ENCODE measurements at regions not wholly inside any gene's neighbourhood (a gene's known extent, or its start where the extent isn't known, plus 50 kb on each side); places are given as distances from the start of the nearest gene placed in this dataset.

GRCh38 chr1:14529475-14529874 lies 69.0 kb upstream of the KAZN start:
- no peak for DNase-seq (ENCODE audit: low spot score)

DNA sequence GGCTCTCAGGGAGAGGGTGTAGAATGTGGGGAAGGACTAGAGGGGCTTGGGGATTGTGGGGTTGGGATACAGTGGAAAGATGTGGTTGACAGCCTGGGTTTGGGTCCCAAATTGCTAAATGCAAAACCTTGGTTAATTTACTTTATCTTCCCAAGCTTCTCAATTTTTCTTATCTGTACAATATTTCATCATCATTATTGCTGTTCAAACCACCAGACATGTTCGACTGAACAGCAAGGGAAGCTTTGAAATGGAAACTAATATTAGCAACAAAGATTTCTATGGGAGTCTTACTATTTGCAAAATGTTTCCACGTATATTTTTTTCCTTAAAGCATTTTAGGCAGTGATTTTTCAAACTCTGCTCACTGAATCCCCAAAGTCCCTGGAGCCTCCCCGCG lies 67.0 kb upstream of the KAZN start:
- no peak for DNase-seq (ENCODE audit: low spot score)

GRCh38 chr1:14535619-14536355 lies 62.7 kb upstream of the KAZN start:
- DNase-seq (ENCODE audit: low spot score): no peak

DNA sequence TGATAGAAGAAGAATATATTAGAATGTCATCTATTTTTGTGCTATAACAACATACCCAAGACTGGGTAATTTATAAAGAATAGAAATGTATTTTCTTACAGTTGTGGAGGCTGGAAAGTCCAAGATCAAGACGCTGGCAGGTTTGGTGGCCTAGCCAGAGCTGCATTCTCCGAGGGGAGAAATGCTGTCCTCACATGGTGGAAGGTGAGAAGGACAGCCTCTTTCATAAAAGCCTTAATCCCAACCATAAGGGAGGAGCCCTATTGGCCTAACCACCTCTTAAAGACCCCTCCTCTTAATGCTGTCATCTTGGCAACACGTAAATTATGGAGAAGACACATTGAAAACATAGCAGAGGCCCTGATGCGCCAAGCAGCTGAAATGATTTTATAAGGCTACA lies 60.1 kb upstream of the KAZN start:
- DNase-seq (ENCODE audit: low spot score): no peak

DNA sequence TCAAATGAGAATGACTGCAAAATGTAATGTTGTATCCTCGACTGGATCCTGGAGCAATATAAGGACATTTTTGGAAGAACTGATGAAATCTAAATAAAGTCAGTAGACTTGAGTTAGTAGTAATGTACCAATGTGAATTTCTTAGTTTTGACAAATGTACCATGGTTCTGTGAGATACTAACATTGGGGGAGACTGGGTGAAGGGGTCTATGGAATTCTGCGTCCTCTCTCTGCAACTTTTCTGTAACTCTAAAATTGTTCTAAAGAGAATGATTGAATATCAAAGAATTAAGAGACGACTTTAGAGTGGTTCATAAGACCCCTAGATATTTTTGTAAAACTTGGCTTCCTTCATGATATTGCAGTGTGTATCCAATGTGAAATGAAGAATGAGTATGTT lies 59.2 kb upstream of the KAZN start:
- no peak for DNase-seq (ENCODE audit: low spot score)

- no peak for DNase-seq (ENCODE audit: low spot score)
Measured at GRCh38 chr1:14539953-14540563, 58.4 kb upstream of the KAZN start.

GRCh38 chr1:14541348-14541747 lies 57.1 kb upstream of the KAZN start:
- DNase-seq (ENCODE audit: low spot score): no peak

DNA sequence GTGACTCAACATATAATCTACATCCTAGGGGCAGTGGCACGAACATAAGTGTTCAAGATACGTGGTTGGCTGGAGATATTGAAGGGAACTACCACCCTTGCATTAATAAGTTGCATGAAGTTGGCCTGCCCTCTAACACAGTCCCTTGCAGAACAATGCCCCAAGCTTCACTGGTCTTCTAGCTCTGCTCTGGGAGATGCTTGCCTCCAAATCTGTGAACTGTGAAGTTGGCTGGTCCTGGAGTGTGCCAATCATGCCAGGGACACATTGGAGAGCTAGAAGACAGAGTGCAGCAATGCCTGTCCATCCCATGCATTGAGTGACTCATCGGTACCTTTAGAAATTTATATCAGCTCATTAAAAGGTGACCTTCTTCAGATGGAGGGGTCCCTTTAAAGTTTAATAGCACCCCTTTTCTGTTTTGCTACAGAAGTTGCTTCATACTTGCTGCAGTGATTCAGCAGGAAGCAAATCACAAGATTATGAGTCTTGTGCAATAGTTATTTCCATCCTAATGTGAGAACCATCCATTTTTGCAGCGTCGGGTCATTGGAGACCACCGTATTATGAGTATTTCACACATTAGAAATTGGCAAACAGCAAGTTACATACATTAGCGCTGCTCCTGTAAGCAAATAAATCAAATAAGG lies 55.2 kb upstream of the KAZN start:
- no peak for DNase-seq (ENCODE audit: low spot score)

- no peak for DNase-seq (ENCODE audit: low spot score)
Measured at GRCh38 chr1:14544319-14544718, 54.2 kb upstream of the KAZN start.

- DNase-seq (ENCODE audit: low spot score): no peak
Measured at GRCh38 chr1:14545422-14546025, 53.0 kb upstream of the KAZN start.

GRCh38 chr1:14546416-14546815 lies 52.1 kb upstream of the KAZN start:
- no peak for DNase-seq (ENCODE audit: low spot score)

Measured in ureter (tissue), 1 donor.